Keratinocyte (primary cell): ENCODE measurements at regions not wholly inside any gene's neighbourhood (a gene's known extent, or its start where the extent isn't known, plus 50 kb on each side); places are given as distances from the start of the nearest gene placed in this dataset.

ENCODE experiments used
- DNase-seq: peaks from one replicate; pipeline ENCODE4 v3.0.0-alpha.2; 2011; ENCODE audit warnings: low read depth, missing footprints, low spot score
- FAIRE-seq: peaks from 2 replicates; lab custom pipeline; 2011; peaks lifted over from hg19 to GRCh38; lab: Jason Lieb, UNC
- H2AFZ ChIP-seq: 2 replicates; pipeline ENCODE4 v1.6.0; 2012; ENCODE audit warnings: low read length, control low read depth, inconsistent platforms; ENCODE audit not compliant: control insufficient read depth
- H3K27ac ChIP-seq: 2 replicates; pipeline ENCODE4 v1.5.1; 2011; ENCODE audit warnings: low read length; ENCODE audit not compliant: control insufficient read depth, insufficient read depth
- H3K27me3 ChIP-seq: 3 replicates; pipeline ENCODE4 v1.6.0; 2011; ENCODE audit warnings: low read length; ENCODE audit not compliant: control insufficient read depth, insufficient read depth; ENCODE audit errors: extremely low read depth
- H3K36me3 ChIP-seq, 2 experiments: 2 replicates in 1 of 2; 3 replicates in 1 of 2; pipeline ENCODE4 v1.5.1; 2011; ENCODE audit warnings: low read length in 2 of 2, mild to moderate bottlenecking in 1 of 2; ENCODE audit not compliant: control insufficient read depth in 2 of 2, insufficient read depth in 2 of 2; ENCODE audit errors: extremely low read depth in 1 of 2
- H3K4me1 ChIP-seq: 3 replicates; pipeline ENCODE4 v1.5.1; 2011; ENCODE audit warnings: low read length; ENCODE audit not compliant: control insufficient read depth, insufficient read depth; ENCODE audit errors: extremely low read depth
- H3K4me2 ChIP-seq: 3 replicates; pipeline ENCODE4 v1.6.0; 2011; ENCODE audit warnings: low read depth, low read length; ENCODE audit not compliant: control insufficient read depth, insufficient read depth; ENCODE audit errors: extremely low read depth
- H3K4me3 ChIP-seq, 3 experiments: fragments of 200-600 bp in 1 of 3; sonication (generic) in 1 of 3; 2 replicates in 2 of 3; 3 replicates in 1 of 3; pipeline ENCODE4 v1.5.1; 2011 to 2016; ENCODE audit warnings: low read length in 3 of 3, mild to moderate bottlenecking in 3 of 3, control low read depth in 2 of 3, inconsistent platforms in 1 of 3, low read depth in 1 of 3, mixed read lengths in 1 of 3, mixed run types in 1 of 3, moderate library complexity in 1 of 3; ENCODE audit not compliant: control insufficient read depth in 2 of 3, insufficient read depth in 2 of 3; ENCODE audit errors: extremely low read depth in 1 of 3
- H3K79me2 ChIP-seq: 2 replicates; pipeline ENCODE4 v1.6.0; 2012; ENCODE audit warnings: low read length; ENCODE audit not compliant: control insufficient read depth, insufficient read depth
- H3K9ac ChIP-seq: 3 replicates; pipeline ENCODE4 v1.6.0; 2011; ENCODE audit warnings: low read length; ENCODE audit not compliant: control insufficient read depth, insufficient read depth; ENCODE audit errors: extremely low read depth
- H3K9me1 ChIP-seq: 3 replicates; pipeline ENCODE4 v1.6.0; 2011; ENCODE audit warnings: low read length; ENCODE audit not compliant: control insufficient read depth, insufficient read depth; ENCODE audit errors: extremely low read depth
- H3K9me3 ChIP-seq: 2 replicates; pipeline ENCODE4 v1.5.1; 2012; ENCODE audit warnings: low read depth, low read length; ENCODE audit not compliant: control insufficient read depth
- H4K20me1 ChIP-seq: 3 replicates; pipeline ENCODE4 v1.6.0; 2011; ENCODE audit warnings: low read length; ENCODE audit not compliant: control insufficient read depth, insufficient read depth; ENCODE audit errors: extremely low read depth
- CTCF ChIP-seq, 3 experiments: IDR thresholded peaks in 1 of 3; conservative IDR thresholded peaks in 1 of 3; optimal IDR thresholded peaks in 1 of 3; 2 replicates in 2 of 3; 3 replicates in 1 of 3; pipeline versions ENCODE3 to v1.5.1; 2011; ENCODE audit warnings: low read length in 3 of 3, mild to moderate bottlenecking in 3 of 3, moderate library complexity in 2 of 3, control low read depth in 1 of 3, inconsistent platforms in 1 of 3; ENCODE audit not compliant: insufficient read depth in 2 of 3; ENCODE audit errors: extremely low read depth in 1 of 3
- EZH2 ChIP-seq: IDR thresholded peaks from one replicate; pipeline ENCODE4 v1.6.1; 2012; ENCODE audit warnings: inconsistent platforms, mild to moderate bottlenecking, low read length, moderate library complexity
- dilution Hi-C: fragments of 300-500 bp; cut with MboI; formaldehyde crosslinking; loops from one replicate; pipeline ENCODE4 v1.7.0; 2020; ENCODE audit warnings: low sequenced_read_pairs; ENCODE audit not compliant: extremely low pct_ligation_motif_present

- H3K27ac ChIP-seq, result no peak overlapping the region
- no peak overlapping the region for H2AFZ ChIP-seq
- H3K4me3 ChIP-seq, result no peak overlapping the region
- TF ChIP-seq EZH2 (no peak), CTCF (optimal IDR thresholded peaks at IDR 0.05 in 1 of 3, IDR thresholded peaks at IDR 0.05 in 1 of 3, conservative IDR thresholded peaks at IDR 0.05 in 1 of 3; ENCODE audit: extremely low read depth in 1 of 3, insufficient read depth in 2 of 3, low read length in 3 of 3) (no peak)
- no peaks in the 10 kb centered on the region for H3K36me3 ChIP-seq
- no peaks in the 10 kb centered on the region for H3K9me1 ChIP-seq
- H3K27me3 ChIP-seq, result no peaks in the 10 kb centered on the region
- no peaks in the 10 kb centered on the region for H3K79me2 ChIP-seq
- H3K4me2 ChIP-seq, result no peak overlapping the region
- H4K20me1 ChIP-seq, result no peaks in the 10 kb centered on the region
- FAIRE-seq (no peak), DNase-seq (no peak)
- dilution Hi-C loops, result no loop called here
- H3K4me1 ChIP-seq, result no peaks in the 10 kb centered on the region
- H3K9me3 ChIP-seq, result no peaks in the 10 kb centered on the region
- H3K9ac ChIP-seq, result no peak overlapping the region
These were observed 89.8 kb upstream of the TMEM72 start for GRCh38 chr10:44821290-44821689.

DNA sequence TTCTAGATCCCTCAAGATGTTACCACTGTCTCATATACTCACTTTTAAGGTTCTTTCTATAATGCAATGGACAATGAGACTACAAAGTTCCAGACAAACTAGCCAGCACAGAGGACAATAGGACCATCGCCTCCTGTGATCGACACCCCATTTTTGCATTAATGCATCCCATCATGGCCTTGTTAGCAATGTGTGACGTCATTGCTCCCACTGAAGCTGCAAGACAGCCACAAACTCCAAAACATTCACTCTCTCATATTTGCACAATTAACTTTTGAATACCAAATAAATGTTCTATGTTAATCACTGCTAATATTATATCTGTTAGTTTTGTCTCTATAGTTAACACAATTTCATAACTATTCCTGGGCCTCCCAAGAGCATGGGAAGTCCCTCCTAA lies 88.8 kb upstream of the TMEM72 start:
- no peak overlapping the region for H3K4me3 ChIP-seq
- no peak for DNase-seq
- no peaks in the 10 kb centered on the region for H3K79me2 ChIP-seq
- H4K20me1 ChIP-seq, result no peaks in the 10 kb centered on the region
- H3K4me1 ChIP-seq, result no peaks in the 10 kb centered on the region
- H3K27ac ChIP-seq, result no peak overlapping the region
- H2AFZ ChIP-seq, result no peak overlapping the region
- no peaks in the 10 kb centered on the region for H3K36me3 ChIP-seq
- dilution Hi-C loops, result no loop called here
- H3K9me3 ChIP-seq, result no peaks in the 10 kb centered on the region
- H3K4me2 ChIP-seq, result no peak overlapping the region
- no peak for TF ChIP-seq CTCF (optimal IDR thresholded peaks at IDR 0.05 in 1 of 3, IDR thresholded peaks at IDR 0.05 in 1 of 3, conservative IDR thresholded peaks at IDR 0.05 in 1 of 3; ENCODE audit: extremely low read depth in 1 of 3, insufficient read depth in 2 of 3, low read length in 3 of 3)
- no peak for TF ChIP-seq EZH2
- no peak for FAIRE-seq
- H3K9me1 ChIP-seq, result no peaks in the 10 kb centered on the region
- H3K27me3 ChIP-seq, result no peaks in the 10 kb centered on the region
- H3K9ac ChIP-seq, result no peak overlapping the region
